ENCODE measurements at regions not wholly inside any gene's neighbourhood (a gene's known extent, or its start where the extent isn't known, plus 50 kb on each side); places are given as distances from the start of the nearest gene placed in this dataset.

- no peak for DNase-seq
Measured at GRCh38 chr2:43051338-43051737, 175.1 kb downstream of the ZFP36L2 start.

GRCh38 chr2:43050866-43051265, 175.5 kb downstream of the ZFP36L2 start:
- no peak for DNase-seq

DNA sequence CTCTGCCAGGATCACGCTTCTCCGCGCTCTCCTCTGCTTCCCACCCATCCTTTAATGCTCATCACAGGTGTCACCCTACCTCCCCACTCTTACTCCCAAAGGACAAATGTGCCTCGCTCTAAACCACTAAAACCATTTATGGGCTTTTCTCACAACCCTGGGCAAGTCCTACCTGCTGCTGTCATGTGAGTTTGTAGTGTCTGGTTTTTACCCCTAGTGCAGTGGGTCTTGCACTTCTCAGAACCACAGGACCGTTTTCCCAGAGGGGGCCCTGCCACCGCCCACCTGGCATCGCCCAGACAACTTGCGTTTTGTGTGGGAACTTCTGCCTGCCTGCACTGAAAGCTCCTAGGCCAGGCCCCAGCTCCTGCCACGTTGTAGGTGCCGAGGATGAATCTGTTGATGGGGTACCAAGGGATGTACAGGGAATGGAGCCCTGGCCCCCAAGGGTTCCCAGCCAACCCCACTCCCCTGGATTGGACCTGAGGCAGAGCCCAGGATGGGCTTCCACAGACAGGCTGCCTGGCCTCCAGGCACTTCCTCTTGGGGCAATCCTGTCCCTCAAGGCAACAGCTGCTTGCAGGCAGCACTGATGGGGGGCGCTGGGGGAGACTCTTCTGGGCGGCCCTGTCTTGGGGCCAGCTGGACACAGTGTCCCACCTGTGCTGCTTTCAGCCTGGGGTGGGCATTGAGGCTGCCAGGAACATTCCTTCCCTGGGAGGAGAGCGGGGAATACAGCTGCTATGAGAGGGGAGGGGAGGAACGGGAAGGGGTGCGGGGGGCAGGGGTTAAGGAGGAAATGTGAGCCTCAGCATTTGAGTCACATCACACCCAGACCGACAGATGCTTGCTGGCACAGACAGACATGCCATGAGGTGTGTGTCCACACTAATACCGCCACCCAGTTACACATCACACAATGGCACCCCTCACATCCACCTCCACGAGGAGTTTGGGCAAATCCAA, 176.3 kb downstream of the ZFP36L2 start:
- DNase-seq: no peak

DNA sequence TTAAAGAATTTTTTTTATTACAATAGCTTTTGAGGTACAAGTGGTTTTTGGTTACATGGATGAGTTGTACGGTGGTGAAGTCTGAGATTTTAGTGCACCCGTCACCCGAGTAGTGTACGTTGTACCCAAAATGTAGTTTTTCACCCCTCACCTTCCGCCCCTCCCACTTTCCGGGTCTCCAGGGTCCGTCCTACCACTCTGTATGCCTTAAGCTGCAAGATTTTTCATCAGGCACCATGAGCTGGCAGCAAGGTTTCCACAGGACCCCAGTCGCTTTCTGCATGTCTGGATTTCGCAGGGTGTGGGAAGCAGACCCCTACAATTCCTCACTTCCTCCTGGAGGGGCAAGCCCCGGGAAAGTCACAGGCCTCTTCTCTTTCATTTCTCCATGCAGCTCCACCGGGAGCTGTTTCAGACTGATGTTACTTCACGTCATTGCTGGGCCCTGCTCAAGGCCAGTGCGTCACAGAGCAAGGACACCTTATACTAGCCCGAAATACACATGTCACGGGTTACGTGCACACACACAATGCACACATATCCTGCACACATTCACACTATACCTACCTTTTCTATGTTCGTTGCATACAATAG, 179.1 kb downstream of the ZFP36L2 start:
- no peak for DNase-seq

- DNase-seq: no peak
Measured at GRCh38 chr2:43045866-43046265, 180.5 kb downstream of the ZFP36L2 start.

GRCh38 chr2:43044093-43044681, 182.2 kb downstream of the ZFP36L2 start:
- DNase-seq: no peak

GRCh38 chr2:43043553-43043870, 182.9 kb downstream of the ZFP36L2 start:
- DNase-seq: no peak

DNA sequence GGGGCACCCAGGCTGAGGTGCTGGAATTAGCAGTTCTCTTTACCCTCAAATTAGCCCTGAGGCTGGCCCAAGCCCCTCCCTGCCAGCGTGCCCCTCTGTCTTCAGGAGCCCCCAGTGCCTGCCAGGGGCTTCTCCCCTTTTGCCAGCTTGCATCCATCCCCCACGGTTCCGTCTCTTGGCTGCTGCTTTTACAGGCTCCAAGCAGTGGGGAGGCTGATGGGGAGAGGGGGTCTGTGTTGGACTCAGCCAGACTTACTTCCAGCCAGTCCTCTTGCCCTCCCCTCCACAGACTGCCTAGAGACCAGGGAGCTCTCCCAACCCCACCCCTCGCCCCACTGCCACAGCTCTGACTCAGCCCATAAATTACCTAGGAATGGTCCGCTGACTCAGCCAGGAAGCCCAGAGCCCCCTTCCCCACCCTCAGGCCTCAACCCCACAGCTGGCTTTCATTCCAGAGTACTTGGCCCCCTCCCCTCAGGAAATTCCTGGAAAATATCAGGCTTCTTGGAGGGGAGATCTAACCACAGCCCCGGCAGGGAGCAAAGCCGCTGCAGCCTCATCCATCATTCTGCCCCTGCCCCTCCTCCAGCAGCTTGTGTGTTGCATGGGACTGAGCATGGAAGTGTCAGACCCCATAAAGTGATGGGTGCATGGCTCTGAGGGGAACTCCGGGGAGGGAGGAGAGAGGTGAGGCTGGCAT, 184.6 kb downstream of the ZFP36L2 start:
- no peak for DNase-seq

GRCh38 chr2:43041173-43041591, 185.2 kb downstream of the ZFP36L2 start:
- DNase-seq: no peak

- DNase-seq: no peak
Measured at GRCh38 chr2:43040084-43040854, 186.1 kb downstream of the ZFP36L2 start.

GRCh38 chr2:43039376-43040080, 186.9 kb downstream of the ZFP36L2 start:
- no peak for DNase-seq

- DNase-seq: no peak
Measured at GRCh38 chr2:43038696-43039094, 187.7 kb downstream of the ZFP36L2 start.

DNA sequence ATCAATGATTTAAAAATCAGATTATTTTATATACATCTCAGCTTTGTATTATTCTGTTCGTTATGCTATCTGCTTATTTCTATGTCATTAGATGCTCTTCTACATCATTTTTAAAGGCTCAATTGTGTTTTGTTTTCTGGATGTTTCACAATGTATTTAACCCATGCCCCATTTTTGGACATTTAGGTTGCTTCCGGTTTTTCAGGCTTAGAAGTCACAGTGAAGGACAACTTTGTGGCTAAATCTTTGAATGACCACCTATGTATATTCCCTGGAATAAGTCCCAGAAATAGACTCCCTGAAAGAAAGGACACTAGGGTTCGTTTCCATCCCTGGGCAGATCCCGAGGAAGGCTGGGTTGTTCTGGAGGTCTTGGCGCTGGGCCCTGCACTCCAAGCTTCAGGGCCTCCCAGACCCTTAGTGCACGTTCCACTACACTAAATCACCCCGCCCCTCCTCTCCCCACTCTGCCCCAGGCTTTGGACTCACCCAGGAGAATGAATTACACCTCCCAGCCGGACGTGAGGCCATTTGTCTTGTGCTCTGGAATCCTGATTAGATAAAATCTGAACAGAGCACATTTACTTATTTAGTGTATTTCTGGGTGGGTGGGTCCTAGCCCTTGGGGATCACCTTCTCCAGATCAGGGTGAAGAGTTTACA, 188.2 kb downstream of the ZFP36L2 start:
- DNase-seq: no peak

DNA sequence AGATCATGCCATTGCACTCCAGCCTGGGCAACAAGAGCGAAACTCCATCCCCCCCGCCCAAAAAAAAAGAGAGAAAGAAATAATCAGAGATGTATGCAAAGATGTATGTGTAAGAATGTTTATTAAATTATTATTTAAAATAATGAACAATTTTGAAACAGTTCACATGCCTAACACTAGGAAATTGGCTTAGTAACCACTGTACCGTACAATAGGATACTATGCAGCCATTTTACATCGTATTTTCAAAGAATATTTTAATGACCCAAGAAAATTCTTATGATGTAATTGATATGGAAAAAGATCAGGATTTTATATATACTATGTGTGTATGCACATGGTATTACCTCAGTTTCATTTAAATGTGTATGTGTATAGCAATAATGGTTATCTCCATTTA, 190.5 kb downstream of the ZFP36L2 start:
- no peak for DNase-seq

DNA sequence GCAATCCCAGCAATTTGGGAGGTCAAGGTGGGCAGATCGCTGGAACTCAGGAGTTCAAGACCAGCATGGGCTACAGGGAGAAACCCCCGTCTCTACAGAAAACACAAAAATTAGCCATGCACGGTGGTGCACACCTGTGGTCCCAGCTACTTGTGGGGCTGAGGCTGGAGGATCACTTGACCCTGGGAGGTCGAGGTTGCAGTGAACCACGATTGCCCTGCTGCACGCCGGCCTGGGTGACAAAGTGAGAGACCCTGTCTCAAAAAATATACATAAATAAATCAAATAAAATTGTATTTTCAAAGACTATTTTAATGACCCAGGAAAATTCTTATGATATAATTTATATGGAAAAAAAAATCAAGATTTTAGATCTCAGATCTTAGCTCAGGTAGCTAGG, 191.5 kb downstream of the ZFP36L2 start:
- no peak for DNase-seq

GRCh38 chr2:43034242-43034619, 192.2 kb downstream of the ZFP36L2 start:
- no peak for DNase-seq

- no peak for DNase-seq
Measured at GRCh38 chr2:43033466-43034241, 192.8 kb downstream of the ZFP36L2 start.

DNA sequence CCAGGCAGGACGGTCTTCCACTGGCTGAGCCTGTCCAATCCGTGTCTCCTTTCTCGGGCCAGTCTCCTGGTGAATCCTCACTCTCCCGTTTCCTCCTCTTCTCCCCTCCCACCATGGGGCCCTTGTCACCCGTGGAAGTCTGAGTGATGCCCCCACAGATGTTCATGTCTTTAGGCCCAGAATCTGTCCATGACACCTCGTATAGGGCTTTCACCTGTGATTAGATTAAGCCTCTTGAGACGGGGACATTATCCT, 193.5 kb downstream of the ZFP36L2 start:
- DNase-seq: no peak

DNA sequence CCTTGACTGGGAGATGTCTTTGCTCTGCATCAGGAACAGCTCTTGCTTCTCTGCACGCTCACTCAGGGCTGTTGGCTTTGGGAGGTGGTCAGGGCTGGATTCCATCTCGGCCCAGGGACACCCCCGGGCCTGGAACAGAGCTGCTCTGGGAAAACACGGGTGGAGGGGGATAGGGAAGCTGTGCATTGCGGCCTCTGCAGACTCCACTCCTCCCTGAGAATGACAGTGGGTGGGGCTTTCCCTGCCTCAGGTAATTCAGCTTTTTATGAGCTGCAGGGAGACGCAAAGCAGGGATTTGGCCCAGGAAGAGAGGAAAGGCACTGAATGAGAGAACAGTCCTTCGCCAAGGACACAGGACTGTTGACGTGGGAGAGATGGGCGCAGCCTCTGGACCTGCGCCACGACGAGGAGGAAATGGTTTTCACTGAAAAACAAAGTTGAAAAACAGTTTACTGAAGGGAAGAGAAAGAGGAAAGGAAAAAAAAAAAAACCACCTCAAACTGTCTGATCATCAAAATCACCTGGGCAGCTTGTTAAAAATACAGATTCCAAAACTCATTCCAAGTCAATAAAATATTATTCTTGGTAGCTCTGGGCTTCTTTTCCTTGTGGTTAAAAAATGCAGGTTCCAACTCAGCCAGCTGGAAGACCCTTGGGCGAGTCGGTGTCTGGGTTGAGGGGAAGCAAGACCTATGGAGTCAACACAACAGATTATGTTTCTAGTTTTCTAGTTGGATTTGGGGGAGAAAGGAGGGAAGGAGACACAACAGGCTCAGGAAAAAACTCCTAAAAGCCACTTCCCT, 194.0 kb downstream of the ZFP36L2 start:
- no peak for DNase-seq

Measured in CD4-positive, alpha-beta T cell treated with Interleukin-4 for 1 hour (primary cell).